A549 (cell line): ENCODE measurements at regions not wholly inside any gene's neighbourhood (a gene's known extent, or its start where the extent isn't known, plus 50 kb on each side); places are given as distances from the start of the nearest gene placed in this dataset.

Experiments used
- CTCF ChIP-seq: fragments of >200 bp; sonication (Bioruptor Twin); formaldehyde crosslinking; IDR thresholded peaks from 3 replicates; pipeline ENCODE4 v1.5.1; 2016
- RCOR1 ChIP-seq: fragments of 150-350 bp; IDR thresholded peaks from 2 replicates; pipeline ENCODE4 v1.6.1; 2014; ENCODE audit warnings: antibody characterized with exemption, low read length, low read depth
- ZFP36 ChIP-seq: fragments of 450-650 bp; IDR thresholded peaks from 2 replicates; pipeline ENCODE4 v1.6.1; 2014; ENCODE audit warnings: borderline replicate concordance; ENCODE audit not compliant: partially characterized antibody
- TF ChIP-seq, protein P1 (sequence below): fragments of 200-600 bp; sonication (generic); IDR thresholded peaks from 2 replicates; pipeline ENCODE4 v1.6.1; 2016; ENCODE audit warnings: antibody characterized with exemption, mild to moderate bottlenecking, moderate library complexity

DNA sequence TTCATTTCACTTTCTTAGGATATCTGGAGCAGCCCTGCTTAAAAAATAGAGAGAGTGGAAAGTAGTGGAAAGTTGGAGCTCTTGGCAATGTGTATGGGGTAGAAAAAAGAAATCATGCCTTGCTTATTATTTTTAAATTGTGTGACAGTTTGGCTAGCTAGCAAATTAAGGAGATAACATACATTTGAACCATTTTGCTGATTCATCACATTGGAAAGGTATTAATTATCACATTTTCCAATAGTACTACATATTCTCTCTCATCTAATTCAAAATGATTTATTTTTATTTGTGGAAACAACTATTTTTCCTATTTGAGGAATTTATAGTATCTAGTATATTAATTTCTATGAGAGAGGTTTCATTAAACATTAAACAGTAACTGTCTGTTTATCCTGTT is 280.4 kb downstream of the KLHL4 start:
- TF ChIP-seq, protein P1, sequence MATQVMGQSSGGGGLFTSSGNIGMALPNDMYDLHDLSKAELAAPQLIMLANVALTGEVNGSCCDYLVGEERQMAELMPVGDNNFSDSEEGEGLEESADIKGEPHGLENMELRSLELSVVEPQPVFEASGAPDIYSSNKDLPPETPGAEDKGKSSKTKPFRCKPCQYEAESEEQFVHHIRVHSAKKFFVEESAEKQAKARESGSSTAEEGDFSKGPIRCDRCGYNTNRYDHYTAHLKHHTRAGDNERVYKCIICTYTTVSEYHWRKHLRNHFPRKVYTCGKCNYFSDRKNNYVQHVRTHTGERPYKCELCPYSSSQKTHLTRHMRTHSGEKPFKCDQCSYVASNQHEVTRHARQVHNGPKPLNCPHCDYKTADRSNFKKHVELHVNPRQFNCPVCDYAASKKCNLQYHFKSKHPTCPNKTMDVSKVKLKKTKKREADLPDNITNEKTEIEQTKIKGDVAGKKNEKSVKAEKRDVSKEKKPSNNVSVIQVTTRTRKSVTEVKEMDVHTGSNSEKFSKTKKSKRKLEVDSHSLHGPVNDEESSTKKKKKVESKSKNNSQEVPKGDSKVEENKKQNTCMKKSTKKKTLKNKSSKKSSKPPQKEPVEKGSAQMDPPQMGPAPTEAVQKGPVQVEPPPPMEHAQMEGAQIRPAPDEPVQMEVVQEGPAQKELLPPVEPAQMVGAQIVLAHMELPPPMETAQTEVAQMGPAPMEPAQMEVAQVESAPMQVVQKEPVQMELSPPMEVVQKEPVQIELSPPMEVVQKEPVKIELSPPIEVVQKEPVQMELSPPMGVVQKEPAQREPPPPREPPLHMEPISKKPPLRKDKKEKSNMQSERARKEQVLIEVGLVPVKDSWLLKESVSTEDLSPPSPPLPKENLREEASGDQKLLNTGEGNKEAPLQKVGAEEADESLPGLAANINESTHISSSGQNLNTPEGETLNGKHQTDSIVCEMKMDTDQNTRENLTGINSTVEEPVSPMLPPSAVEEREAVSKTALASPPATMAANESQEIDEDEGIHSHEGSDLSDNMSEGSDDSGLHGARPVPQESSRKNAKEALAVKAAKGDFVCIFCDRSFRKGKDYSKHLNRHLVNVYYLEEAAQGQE = no peak
- TF ChIP-seq CTCF = no peak
- no peak for TF ChIP-seq RCOR1
- no peak for TF ChIP-seq ZFP36
